HG03280 (cell line): ENCODE measurements at regions not wholly inside any gene's neighbourhood (a gene's known extent, or its start where the extent isn't known, plus 50 kb on each side); places are given as distances from the start of the nearest gene placed in this dataset.

Source experiments
- ATAC-seq: cut with Tn5 transposase; IDR thresholded peaks from one replicate; pipeline ENCODE4 v1.9.1; 2021; ENCODE audit warnings: mild to moderate bottlenecking, moderate library complexity; ENCODE audit not compliant: unreplicated experiment

- ATAC-seq, result no peak
Observed at GRCh38 chr4:32455231-32455630, 1735.1 kb downstream of the PCDH7 start.

GRCh38 chr4:32460972-32461371, 1740.8 kb downstream of the PCDH7 start:
- ATAC-seq, result no peak

GRCh38 chr4:32462944-32463343, 1742.8 kb downstream of the PCDH7 start:
- ATAC-seq, result no peak

GRCh38 chr4:32470087-32470585, 1750.0 kb downstream of the PCDH7 start:
- no peak for ATAC-seq

- no peak for ATAC-seq
Observed at GRCh38 chr4:32472918-32473317, 1752.7 kb downstream of the PCDH7 start.

- no peak for ATAC-seq
Observed at GRCh38 chr4:32475710-32476109, 1755.5 kb downstream of the PCDH7 start.

- no peak for ATAC-seq
Observed at GRCh38 chr4:32477518-32477917, 1757.3 kb downstream of the PCDH7 start.

- no peak for ATAC-seq
Observed at GRCh38 chr4:32485956-32486355, 1765.8 kb downstream of the PCDH7 start.

GRCh38 chr4:32488690-32489089, 1768.5 kb downstream of the PCDH7 start:
- no peak for ATAC-seq

- ATAC-seq, result no peak
Observed at GRCh38 chr4:32499171-32499570, 1779.0 kb downstream of the PCDH7 start.

- ATAC-seq, result no peak
Observed at GRCh38 chr4:32503241-32503640, 1783.1 kb downstream of the PCDH7 start.

- no peak for ATAC-seq
Observed at GRCh38 chr4:32506067-32506466, 1785.9 kb downstream of the PCDH7 start.

GRCh38 chr4:32519060-32519459, 1798.9 kb downstream of the PCDH7 start:
- no peak for ATAC-seq

GRCh38 chr4:32525420-32525819, 1805.3 kb downstream of the PCDH7 start:
- ATAC-seq, result no peak

GRCh38 chr4:32544846-32545245, 1824.7 kb downstream of the PCDH7 start:
- no peak for ATAC-seq

- ATAC-seq, result no peak
Observed at GRCh38 chr4:32551943-32552342, 1831.8 kb downstream of the PCDH7 start.

- ATAC-seq, result no peak
Observed at GRCh38 chr4:32560306-32560705, 1840.1 kb downstream of the PCDH7 start.

- ATAC-seq, result no peak
Observed at GRCh38 chr4:32562010-32562409, 1841.8 kb downstream of the PCDH7 start.

GRCh38 chr4:32564626-32565025, 1844.5 kb downstream of the PCDH7 start:
- ATAC-seq, result no peak

GRCh38 chr4:32569861-32570260, 1849.7 kb downstream of the PCDH7 start:
- ATAC-seq, result no peak

- no peak for ATAC-seq
Observed at GRCh38 chr4:32572366-32572765, 1852.2 kb downstream of the PCDH7 start.

GRCh38 chr4:32574803-32575202, 1854.6 kb downstream of the PCDH7 start:
- ATAC-seq, result no peak

GRCh38 chr4:32589097-32589496, 1868.9 kb downstream of the PCDH7 start:
- no peak for ATAC-seq

GRCh38 chr4:32589853-32590252, 1869.7 kb downstream of the PCDH7 start:
- ATAC-seq, result no peak
